SK-N-SH (cell line): ENCODE measurements at regions not wholly inside any gene's neighbourhood (a gene's known extent, or its start where the extent isn't known, plus 50 kb on each side); places are given as distances from the start of the nearest gene placed in this dataset.

Source experiments
- CTCF ChIA-PET: fragments of 300-600, 350-600 bp; formaldehyde crosslinking; extraction: SDS; loops from one replicate; lab custom pipeline; 2021; lab: Yijun Ruan, JAX
- POLR2A ChIA-PET: fragments of 350-600 bp; sonication (Branson Sonifier 250); formaldehyde crosslinking; extraction: SDS; loops from one replicate; lab custom pipeline; 2020; ENCODE audit warnings: antibody characterized with exemption, inconsistent platforms; lab: Yijun Ruan, JAX
- DNase-seq: peaks from one replicate; pipeline ENCODE4 v3.0.0; 2012
- H2AFZ ChIP-seq: fragments of 200-600 bp; sonication (generic); 2 replicates; pipeline ENCODE4 v1.8.1; 2016; ENCODE audit warnings: antibody characterized with exemption, mild to moderate bottlenecking, low read depth
- H3F3A ChIP-seq: fragments of 200-600 bp; sonication (generic); replicated peaks from 2 replicates; pipeline ENCODE3; 2016; ENCODE audit warnings: antibody characterized with exemption, mild to moderate bottlenecking; ENCODE audit not compliant: insufficient read depth
- H3K27ac ChIP-seq, 2 experiments: fragments of 200-500 bp in 1 of 2; fragments of 200-600 bp in 1 of 2; sonication (Bioruptor generic) in 1 of 2; sonication (generic), shearing (Covaris generic) in 1 of 2; 2 replicates each; pipeline versions ENCODE4 v1.5.1 to v1.6.1; 2014 to 2016; ENCODE audit warnings: low read depth in 2 of 2, inconsistent platforms in 1 of 2, low read length in 1 of 2, mild to moderate bottlenecking in 1 of 2, mixed read lengths in 1 of 2
- H3K27me3 ChIP-seq: fragments of 200-600 bp; sonication (generic), shearing (Covaris generic); 2 replicates; pipeline ENCODE4 v1.6.1; 2016; ENCODE audit warnings: mixed run types; ENCODE audit not compliant: insufficient read depth
- H3K36me3 ChIP-seq, 2 experiments: fragments of 200-500 bp in 1 of 2; fragments of 200-600 bp in 1 of 2; sonication (Bioruptor generic) in 1 of 2; sonication (generic) in 1 of 2; replicated peaks in 1 of 2; 2 replicates each; pipeline versions ENCODE3 to v1.5.1; 2014 to 2016; ENCODE audit warnings: low read length in 1 of 2, mild to moderate bottlenecking in 1 of 2; ENCODE audit not compliant: insufficient read depth in 2 of 2, control insufficient read depth in 1 of 2
- H3K4me1 ChIP-seq, 2 experiments: fragments of 200-500 bp in 1 of 2; fragments of 200-600 bp in 1 of 2; sonication (Bioruptor generic) in 1 of 2; sonication (generic), shearing (Covaris generic) in 1 of 2; 2 replicates each; pipeline versions ENCODE4 v1.5.1 to v1.6.1; 2014 to 2016; ENCODE audit warnings: low read depth in 1 of 2, low read length in 1 of 2, mixed run types in 1 of 2; ENCODE audit not compliant: insufficient read depth in 2 of 2, control insufficient read depth in 1 of 2
- H3K4me2 ChIP-seq: fragments of 200-600 bp; sonication (generic), shearing (Covaris generic); 2 replicates; pipeline ENCODE4 v1.6.1; 2017; ENCODE audit warnings: mixed run types
- H3K4me3 ChIP-seq, 2 experiments: fragments of 200-500 bp in 1 of 2; fragments of 200-600 bp in 1 of 2; sonication (Bioruptor generic) in 1 of 2; sonication (generic), shearing (Covaris generic) in 1 of 2; 2 replicates each; pipeline versions ENCODE4 v1.5.1 to v1.8.1; 2014 to 2016; ENCODE audit warnings: low read depth in 2 of 2, inconsistent platforms in 1 of 2, low read length in 1 of 2, mild to moderate bottlenecking in 1 of 2, mixed read lengths in 1 of 2, moderate library complexity in 1 of 2
- H3K79me2 ChIP-seq: fragments of 200-600 bp; sonication (generic); 2 replicates; pipeline ENCODE4 v1.8.1; 2017; ENCODE audit warnings: mild to moderate bottlenecking; ENCODE audit not compliant: insufficient read depth
- H3K9ac ChIP-seq: fragments of 200-600 bp; sonication (generic); 2 replicates; pipeline ENCODE4 v1.6.1; 2017; ENCODE audit warnings: mixed run types
- H3K9me2 ChIP-seq: fragments of 200-600 bp; sonication (generic); 2 replicates; pipeline ENCODE4 v1.6.1; 2017; ENCODE audit warnings: mixed run types
- H3K9me3 ChIP-seq: fragments of 200-600 bp; sonication (generic); 2 replicates; pipeline ENCODE4 v1.6.1; 2017; ENCODE audit warnings: mixed run types, mild to moderate bottlenecking, moderate library complexity
- H4K20me1 ChIP-seq: fragments of 200-600 bp; sonication (generic); 2 replicates; pipeline ENCODE4 v1.6.1; 2017; ENCODE audit warnings: mild to moderate bottlenecking, mixed run types; ENCODE audit not compliant: insufficient read depth
- CHD2 ChIP-seq: fragments of 150-350 bp; IDR thresholded peaks from 2 replicates; pipeline ENCODE4 v1.6.1; 2018; ENCODE audit warnings: low read length; ENCODE audit not compliant: partially characterized antibody
- ELF1 ChIP-seq: IDR thresholded peaks from 2 replicates; pipeline ENCODE4 v1.4.0; 2012
- EZH2phosphoT487 ChIP-seq: fragments of 200-600 bp; sonication (generic); IDR thresholded peaks from 2 replicates; pipeline ENCODE4 v1.6.1; 2017; ENCODE audit warnings: low read depth, mixed run types, mild to moderate bottlenecking, antibody characterized with exemption, moderate library complexity, borderline replicate concordance
- FOSL2 ChIP-seq: IDR thresholded peaks from 2 replicates; pipeline ENCODE4 v1.4.0; 2012; ENCODE audit warnings: low read depth, mild to moderate bottlenecking, moderate library complexity, borderline replicate concordance
- FOXJ3 ChIP-seq: sonication (generic); formaldehyde crosslinking; IDR thresholded peaks from 2 replicates; pipeline ENCODE4 v1.5.1; 2020; ENCODE audit warnings: mild to moderate bottlenecking, missing genetic modification reagents
- GATA2 ChIP-seq: sonication (generic); formaldehyde crosslinking; IDR thresholded peaks from 2 replicates; pipeline ENCODE4 v1.5.0; 2020; ENCODE audit warnings: mild to moderate bottlenecking, missing genetic modification reagents
- MXI1 ChIP-seq: IDR thresholded peaks from 2 replicates; pipeline ENCODE4 v1.6.1; 2012; ENCODE audit warnings: mild to moderate bottlenecking, low read depth, low read length, improper control_type of control experiment
- POLR2AphosphoS5 ChIP-seq: IDR thresholded peaks from 2 replicates; pipeline ENCODE4 v1.6.1; 2012; ENCODE audit warnings: low read depth, low read length
- RAD21 ChIP-seq: IDR thresholded peaks from 2 replicates; pipeline ENCODE4 v1.6.1; 2012; ENCODE audit warnings: mild to moderate bottlenecking, low read length
- RXRA ChIP-seq: IDR thresholded peaks from 2 replicates; pipeline ENCODE4 v1.4.0; 2012; ENCODE audit warnings: low read depth, mild to moderate bottlenecking, borderline replicate concordance
- SMC3 ChIP-seq: IDR thresholded peaks from 2 replicates; pipeline ENCODE4 v1.6.1; 2012; ENCODE audit warnings: low read depth, low read length, improper control_type of control experiment
- TAF1 ChIP-seq: IDR thresholded peaks from 2 replicates; pipeline ENCODE4 v1.6.1; 2012; ENCODE audit warnings: low read depth, mild to moderate bottlenecking, low read length, moderate library complexity, borderline replicate concordance
- TCF12 ChIP-seq: IDR thresholded peaks from 2 replicates; pipeline ENCODE4 v1.4.0; 2012
- TEAD4 ChIP-seq: IDR thresholded peaks from 2 replicates; pipeline ENCODE4 v1.4.0; 2012; ENCODE audit warnings: mild to moderate bottlenecking, borderline replicate concordance; ENCODE audit not compliant: insufficient read depth
- WGBS: methylation state at CpG from one replicate; pipeline ENCODE4 v1.1.6; 2017; ENCODE audit warnings: low lambda C conversion rate; 5-methylcytosine and 5-hydroxymethylcytosine counted together
- TF ChIP-seq, protein P1 (sequence below): IDR thresholded peaks from 2 replicates; pipeline ENCODE4 v1.6.1; 2012; ENCODE audit warnings: mild to moderate bottlenecking, low read depth, low read length, moderate library complexity
- TF ChIP-seq, protein P2 (sequence below): fragments of 150-350 bp; IDR thresholded peaks from 2 replicates; pipeline ENCODE4 v1.6.1; 2016; ENCODE audit warnings: mild to moderate bottlenecking, low read depth, low read length
- TF ChIP-seq, protein P3 (sequence below): IDR thresholded peaks from 2 replicates; pipeline ENCODE4; 2012
- TF ChIP-seq, protein P4 (sequence below): IDR thresholded peaks from 2 replicates; pipeline ENCODE4 v1.4.0; 2012; ENCODE audit warnings: low read depth
- TF ChIP-seq, protein P5 (sequence below): IDR thresholded peaks from 2 replicates; pipeline ENCODE4 v1.4.0; 2012; ENCODE audit warnings: low read depth, borderline replicate concordance
- TF ChIP-seq, protein P6 (sequence below): fragments of 200-600 bp; sonication (generic); IDR thresholded peaks from 2 replicates; pipeline ENCODE4 v1.6.1; 2017; ENCODE audit warnings: antibody characterized with exemption, mild to moderate bottlenecking, moderate library complexity

DNA sequence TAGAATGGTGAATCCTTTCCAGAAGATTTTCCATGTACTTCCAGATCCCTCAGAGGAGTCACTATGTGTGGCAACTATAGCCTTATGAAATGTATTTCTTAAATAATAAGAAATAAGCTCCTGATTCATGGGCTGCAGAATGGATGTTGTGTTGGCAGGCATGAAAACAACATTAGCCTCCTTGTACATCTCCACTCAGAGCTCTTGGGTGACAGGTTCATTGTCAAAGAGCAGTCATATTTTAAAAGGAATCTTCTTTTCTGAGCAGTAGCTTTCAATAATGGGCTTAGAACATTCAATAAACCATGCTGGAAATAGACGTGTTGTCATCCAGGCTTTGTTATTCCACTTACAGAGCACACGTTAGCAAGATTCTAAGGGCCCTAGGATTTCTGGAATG lies 96.6 kb downstream of the CDC7 start (continued):
- TF ChIP-seq, protein P1, sequence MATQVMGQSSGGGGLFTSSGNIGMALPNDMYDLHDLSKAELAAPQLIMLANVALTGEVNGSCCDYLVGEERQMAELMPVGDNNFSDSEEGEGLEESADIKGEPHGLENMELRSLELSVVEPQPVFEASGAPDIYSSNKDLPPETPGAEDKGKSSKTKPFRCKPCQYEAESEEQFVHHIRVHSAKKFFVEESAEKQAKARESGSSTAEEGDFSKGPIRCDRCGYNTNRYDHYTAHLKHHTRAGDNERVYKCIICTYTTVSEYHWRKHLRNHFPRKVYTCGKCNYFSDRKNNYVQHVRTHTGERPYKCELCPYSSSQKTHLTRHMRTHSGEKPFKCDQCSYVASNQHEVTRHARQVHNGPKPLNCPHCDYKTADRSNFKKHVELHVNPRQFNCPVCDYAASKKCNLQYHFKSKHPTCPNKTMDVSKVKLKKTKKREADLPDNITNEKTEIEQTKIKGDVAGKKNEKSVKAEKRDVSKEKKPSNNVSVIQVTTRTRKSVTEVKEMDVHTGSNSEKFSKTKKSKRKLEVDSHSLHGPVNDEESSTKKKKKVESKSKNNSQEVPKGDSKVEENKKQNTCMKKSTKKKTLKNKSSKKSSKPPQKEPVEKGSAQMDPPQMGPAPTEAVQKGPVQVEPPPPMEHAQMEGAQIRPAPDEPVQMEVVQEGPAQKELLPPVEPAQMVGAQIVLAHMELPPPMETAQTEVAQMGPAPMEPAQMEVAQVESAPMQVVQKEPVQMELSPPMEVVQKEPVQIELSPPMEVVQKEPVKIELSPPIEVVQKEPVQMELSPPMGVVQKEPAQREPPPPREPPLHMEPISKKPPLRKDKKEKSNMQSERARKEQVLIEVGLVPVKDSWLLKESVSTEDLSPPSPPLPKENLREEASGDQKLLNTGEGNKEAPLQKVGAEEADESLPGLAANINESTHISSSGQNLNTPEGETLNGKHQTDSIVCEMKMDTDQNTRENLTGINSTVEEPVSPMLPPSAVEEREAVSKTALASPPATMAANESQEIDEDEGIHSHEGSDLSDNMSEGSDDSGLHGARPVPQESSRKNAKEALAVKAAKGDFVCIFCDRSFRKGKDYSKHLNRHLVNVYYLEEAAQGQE, result no peak
- TF ChIP-seq ELF1 (no peak), TEAD4 (no peak), TAF1 (no peak), CHD2 (no peak), RXRA (no peak), FOXJ3 (no peak), RAD21 (no peak)
- TF ChIP-seq, protein P2, sequence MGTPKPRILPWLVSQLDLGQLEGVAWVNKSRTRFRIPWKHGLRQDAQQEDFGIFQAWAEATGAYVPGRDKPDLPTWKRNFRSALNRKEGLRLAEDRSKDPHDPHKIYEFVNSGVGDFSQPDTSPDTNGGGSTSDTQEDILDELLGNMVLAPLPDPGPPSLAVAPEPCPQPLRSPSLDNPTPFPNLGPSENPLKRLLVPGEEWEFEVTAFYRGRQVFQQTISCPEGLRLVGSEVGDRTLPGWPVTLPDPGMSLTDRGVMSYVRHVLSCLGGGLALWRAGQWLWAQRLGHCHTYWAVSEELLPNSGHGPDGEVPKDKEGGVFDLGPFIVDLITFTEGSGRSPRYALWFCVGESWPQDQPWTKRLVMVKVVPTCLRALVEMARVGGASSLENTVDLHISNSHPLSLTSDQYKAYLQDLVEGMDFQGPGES, result no peak

DNA sequence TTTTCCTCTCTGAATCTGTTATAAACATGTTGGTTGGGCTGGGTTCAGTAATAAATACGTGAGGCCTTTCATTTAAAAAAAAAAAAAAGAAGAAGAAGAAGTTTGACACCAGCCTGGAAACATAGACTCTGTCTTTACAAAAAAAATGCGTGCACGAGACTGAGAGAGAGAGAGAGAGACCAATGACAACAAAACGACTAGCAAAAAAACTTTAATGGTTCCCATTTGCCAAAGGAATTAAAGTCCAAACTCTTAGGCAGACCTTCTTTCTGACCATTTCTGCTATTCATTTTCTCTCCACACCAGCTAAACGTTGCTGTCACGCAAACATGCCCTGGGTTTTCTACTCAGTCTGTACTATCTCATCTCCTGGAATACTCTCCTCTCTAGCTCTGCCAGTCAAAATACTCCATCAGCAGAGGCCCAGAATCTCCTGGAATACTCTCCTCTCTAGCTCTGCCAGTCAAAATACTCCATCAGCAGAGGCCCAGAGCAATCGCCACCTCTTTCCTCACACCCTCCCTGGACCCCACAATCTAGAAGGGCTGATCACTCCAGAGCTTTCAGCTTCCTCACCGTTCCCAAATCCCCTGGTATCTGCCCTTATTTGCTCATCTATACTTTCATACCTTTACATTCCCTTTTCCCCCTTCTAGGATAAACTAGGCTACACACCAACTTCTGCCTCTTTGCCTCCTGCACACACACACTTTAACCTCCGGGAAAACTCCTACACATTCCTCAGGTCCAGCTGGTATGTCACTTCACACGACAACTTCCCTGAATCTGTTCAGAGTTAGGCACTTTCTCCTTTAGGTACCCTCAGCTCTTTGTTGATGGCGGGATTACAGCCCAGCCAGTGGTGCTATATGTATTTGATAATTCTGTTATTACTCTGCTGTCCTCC lies 100.0 kb downstream of the CDC7 start:
- H4K20me1 ChIP-seq, result no peaks in the 10 kb centered on the region
- no peaks in the 10 kb centered on the region for H3K4me1 ChIP-seq
- H3K9me3 ChIP-seq, result no peaks in the 10 kb centered on the region
- H3K27me3 ChIP-seq, result peaks cover 6% of the 10 kb centered on the region; the same call in 1 of the 2 replicates
- H3K4me3 ChIP-seq, result no peak overlapping the region
- H3K9ac ChIP-seq, result no peak overlapping the region
- H3K4me2 ChIP-seq, result no peak overlapping the region
- WGBS, result 16% methylated on average over 11 of the region's 11 CpGs
- POLR2A ChIA-PET, result no interaction called here
- H3F3A ChIP-seq, result no peaks in the 10 kb centered on the region
- H3K79me2 ChIP-seq, result no peaks in the 10 kb centered on the region
- H3K9me2 ChIP-seq, result no peaks in the 10 kb centered on the region
- H3K36me3 ChIP-seq, result no peaks in the 10 kb centered on the region
- TF ChIP-seq, protein P3, sequence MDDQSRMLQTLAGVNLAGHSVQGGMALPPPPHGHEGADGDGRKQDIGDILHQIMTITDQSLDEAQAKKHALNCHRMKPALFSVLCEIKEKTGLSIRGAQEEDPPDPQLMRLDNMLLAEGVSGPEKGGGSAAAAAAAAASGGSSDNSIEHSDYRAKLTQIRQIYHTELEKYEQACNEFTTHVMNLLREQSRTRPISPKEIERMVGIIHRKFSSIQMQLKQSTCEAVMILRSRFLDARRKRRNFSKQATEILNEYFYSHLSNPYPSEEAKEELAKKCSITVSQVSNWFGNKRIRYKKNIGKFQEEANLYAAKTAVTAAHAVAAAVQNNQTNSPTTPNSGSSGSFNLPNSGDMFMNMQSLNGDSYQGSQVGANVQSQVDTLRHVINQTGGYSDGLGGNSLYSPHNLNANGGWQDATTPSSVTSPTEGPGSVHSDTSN, result no peak
- TF ChIP-seq TAF1 (no peak), MXI1 (no peak), FOSL2 (no peak), FOXJ3 (no peak), TCF12 (no peak), RAD21 (no peak), TEAD4 (no peak), GATA2 (CRISPR knock-in tag) (no peak), POLR2AphosphoS5 (no peak), SMC3 (no peak), ELF1 (no peak), EZH2phosphoT487 (no peak)
- TF ChIP-seq, protein P4, sequence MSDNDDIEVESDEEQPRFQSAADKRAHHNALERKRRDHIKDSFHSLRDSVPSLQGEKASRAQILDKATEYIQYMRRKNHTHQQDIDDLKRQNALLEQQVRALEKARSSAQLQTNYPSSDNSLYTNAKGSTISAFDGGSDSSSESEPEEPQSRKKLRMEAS, result no peak
- TF ChIP-seq, protein P5, sequence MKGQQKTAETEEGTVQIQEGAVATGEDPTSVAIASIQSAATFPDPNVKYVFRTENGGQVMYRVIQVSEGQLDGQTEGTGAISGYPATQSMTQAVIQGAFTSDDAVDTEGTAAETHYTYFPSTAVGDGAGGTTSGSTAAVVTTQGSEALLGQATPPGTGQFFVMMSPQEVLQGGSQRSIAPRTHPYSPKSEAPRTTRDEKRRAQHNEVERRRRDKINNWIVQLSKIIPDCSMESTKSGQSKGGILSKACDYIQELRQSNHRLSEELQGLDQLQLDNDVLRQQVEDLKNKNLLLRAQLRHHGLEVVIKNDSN, result no peak
- TF ChIP-seq, protein P6, sequence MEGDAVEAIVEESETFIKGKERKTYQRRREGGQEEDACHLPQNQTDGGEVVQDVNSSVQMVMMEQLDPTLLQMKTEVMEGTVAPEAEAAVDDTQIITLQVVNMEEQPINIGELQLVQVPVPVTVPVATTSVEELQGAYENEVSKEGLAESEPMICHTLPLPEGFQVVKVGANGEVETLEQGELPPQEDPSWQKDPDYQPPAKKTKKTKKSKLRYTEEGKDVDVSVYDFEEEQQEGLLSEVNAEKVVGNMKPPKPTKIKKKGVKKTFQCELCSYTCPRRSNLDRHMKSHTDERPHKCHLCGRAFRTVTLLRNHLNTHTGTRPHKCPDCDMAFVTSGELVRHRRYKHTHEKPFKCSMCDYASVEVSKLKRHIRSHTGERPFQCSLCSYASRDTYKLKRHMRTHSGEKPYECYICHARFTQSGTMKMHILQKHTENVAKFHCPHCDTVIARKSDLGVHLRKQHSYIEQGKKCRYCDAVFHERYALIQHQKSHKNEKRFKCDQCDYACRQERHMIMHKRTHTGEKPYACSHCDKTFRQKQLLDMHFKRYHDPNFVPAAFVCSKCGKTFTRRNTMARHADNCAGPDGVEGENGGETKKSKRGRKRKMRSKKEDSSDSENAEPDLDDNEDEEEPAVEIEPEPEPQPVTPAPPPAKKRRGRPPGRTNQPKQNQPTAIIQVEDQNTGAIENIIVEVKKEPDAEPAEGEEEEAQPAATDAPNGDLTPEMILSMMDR, result no peak
- H2AFZ ChIP-seq, result no peak overlapping the region
- no peak overlapping the region for H3K27ac ChIP-seq
- DNase-seq, result no peak
- CTCF ChIA-PET, result interaction anchor here (0.9 kb wide), 1 partner anchor 15 kb away, joined by 3 read pairs; no protein-coding TSS in a partner anchor
